Prostate gland (tissue), 2 donors: ENCODE measurements at regions not wholly inside any gene's neighbourhood (a gene's known extent, or its start where the extent isn't known, plus 50 kb on each side); places are given as distances from the start of the nearest gene placed in this dataset.

Experiments
- POLR2A ChIP-seq: fragments of 450-650 bp; IDR thresholded peaks from one replicate; pipeline ENCODE4 v1.6.1; 2016; ENCODE audit warnings: antibody characterized with exemption, mild to moderate bottlenecking
- POLR2AphosphoS5 ChIP-seq: sonication (generic); formaldehyde crosslinking; IDR thresholded peaks from one replicate; pipeline ENCODE4 v1.6.1; 2017; ENCODE audit warnings: antibody characterized with exemption
- TF ChIP-seq, protein P1 (sequence below), 4 experiments: fragments of 200-600 bp in 2 of 4; fragments of 450-650 bp in 2 of 4; sonication (generic) in 2 of 4; IDR thresholded peaks; 1 replicate in 3 of 4; 2 replicates in 1 of 4; pipeline ENCODE4 v1.5.1; 2016 to 2019; ENCODE audit warnings: antibody characterized with exemption in 4 of 4, mild to moderate bottlenecking in 2 of 4, moderate library complexity in 2 of 4

DNA sequence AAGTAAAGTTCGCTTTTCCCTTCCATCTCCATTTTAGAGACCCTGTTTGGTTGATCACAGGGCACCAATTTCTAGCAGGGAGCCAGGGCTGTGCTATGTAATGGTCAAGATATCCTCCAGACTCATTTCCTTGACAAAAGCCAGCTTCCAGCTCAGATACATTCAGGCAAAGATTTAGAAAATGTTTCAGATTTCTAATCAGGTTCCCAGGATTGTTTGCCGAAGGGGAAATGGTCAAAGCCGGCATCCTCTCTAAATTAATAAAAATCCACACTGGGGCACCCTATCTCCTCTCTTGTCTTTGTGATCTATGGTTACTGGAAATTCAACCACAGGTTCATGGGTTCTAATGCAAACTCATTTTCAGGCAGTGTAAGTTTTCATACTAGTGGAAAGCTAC, 686.8 kb upstream of the KIF2B start:
- TF ChIP-seq, protein P1, sequence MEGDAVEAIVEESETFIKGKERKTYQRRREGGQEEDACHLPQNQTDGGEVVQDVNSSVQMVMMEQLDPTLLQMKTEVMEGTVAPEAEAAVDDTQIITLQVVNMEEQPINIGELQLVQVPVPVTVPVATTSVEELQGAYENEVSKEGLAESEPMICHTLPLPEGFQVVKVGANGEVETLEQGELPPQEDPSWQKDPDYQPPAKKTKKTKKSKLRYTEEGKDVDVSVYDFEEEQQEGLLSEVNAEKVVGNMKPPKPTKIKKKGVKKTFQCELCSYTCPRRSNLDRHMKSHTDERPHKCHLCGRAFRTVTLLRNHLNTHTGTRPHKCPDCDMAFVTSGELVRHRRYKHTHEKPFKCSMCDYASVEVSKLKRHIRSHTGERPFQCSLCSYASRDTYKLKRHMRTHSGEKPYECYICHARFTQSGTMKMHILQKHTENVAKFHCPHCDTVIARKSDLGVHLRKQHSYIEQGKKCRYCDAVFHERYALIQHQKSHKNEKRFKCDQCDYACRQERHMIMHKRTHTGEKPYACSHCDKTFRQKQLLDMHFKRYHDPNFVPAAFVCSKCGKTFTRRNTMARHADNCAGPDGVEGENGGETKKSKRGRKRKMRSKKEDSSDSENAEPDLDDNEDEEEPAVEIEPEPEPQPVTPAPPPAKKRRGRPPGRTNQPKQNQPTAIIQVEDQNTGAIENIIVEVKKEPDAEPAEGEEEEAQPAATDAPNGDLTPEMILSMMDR (IDR thresholded peaks at IDR 0.05) = no peak
- TF ChIP-seq POLR2AphosphoS5 (no peak), POLR2A (no peak)
